HepG2 (cell line): ENCODE measurements at regions not wholly inside any gene's neighbourhood (a gene's known extent, or its start where the extent isn't known, plus 50 kb on each side); places are given as distances from the start of the nearest gene placed in this dataset.

Experiments used
- CTCF ChIP-seq: sonication (generic); formaldehyde crosslinking; IDR thresholded peaks from 2 replicates; pipeline ENCODE4 v1.5.0; 2020; ENCODE audit warnings: mild to moderate bottlenecking, missing genetic modification reagents, moderate library complexity
- EZH2 ChIP-seq: conservative IDR thresholded peaks from 2 replicates; pipeline ENCODE4 v1.6.1; 2012; ENCODE audit warnings: mild to moderate bottlenecking, low read depth, low read length, moderate library complexity
- IKZF1 ChIP-seq: fragments of 450-650 bp; IDR thresholded peaks from 2 replicates; pipeline ENCODE4 v1.7.1; 2016
- JUN ChIP-seq: sonication (generic); formaldehyde crosslinking; IDR thresholded peaks from 2 replicates; pipeline ENCODE4 v1.4.0; 2020; ENCODE audit warnings: mild to moderate bottlenecking, missing genetic modification reagents
- LCORL ChIP-seq, 2 experiments: fragments of 450-650 bp in 1 of 2; sonication (generic) in 1 of 2; formaldehyde crosslinking in 1 of 2; IDR thresholded peaks; 2 replicates each; pipeline versions ENCODE4 v1.5.0 to v1.6.1; 2017 to 2020; ENCODE audit warnings: antibody characterized with exemption in 1 of 2, missing genetic modification reagents in 1 of 2
- MAX ChIP-seq: IDR thresholded peaks from 2 replicates; pipeline ENCODE4 v1.6.1; 2012; ENCODE audit warnings: inconsistent platforms
- PBX3 ChIP-seq: sonication (generic); formaldehyde crosslinking; IDR thresholded peaks from 2 replicates; pipeline ENCODE4 v1.8.1; 2023; ENCODE audit warnings: missing genetic modification reagents, inconsistent platforms, borderline replicate concordance
- PRDM4 ChIP-seq: sonication (generic); formaldehyde crosslinking; IDR thresholded peaks from 2 replicates; pipeline ENCODE4 v1.9.0; 2021; ENCODE audit warnings: missing genetic modification reagents, borderline replicate concordance
- SMARCC2 ChIP-seq: fragments of 450-650 bp; IDR thresholded peaks from 2 replicates; pipeline ENCODE4 v1.6.1; 2017; ENCODE audit warnings: antibody characterized with exemption, mild to moderate bottlenecking
- SP140L ChIP-seq: sonication (generic); formaldehyde crosslinking; IDR thresholded peaks from 2 replicates; pipeline ENCODE4 v1.4.0; 2020; ENCODE audit warnings: missing genetic modification reagents, borderline replicate concordance
- TAF1 ChIP-seq: sonication (generic); formaldehyde crosslinking; IDR thresholded peaks from 2 replicates; pipeline ENCODE4 v1.4.0; 2020; ENCODE audit warnings: missing genetic modification reagents
- ZNF143 ChIP-seq: sonication (generic); formaldehyde crosslinking; IDR thresholded peaks from 2 replicates; pipeline ENCODE4 v1.4.0; 2020; ENCODE audit warnings: missing genetic modification reagents
- ZNF235 ChIP-seq: sonication (generic); formaldehyde crosslinking; IDR thresholded peaks from 2 replicates; pipeline ENCODE4 v1.8.1; 2023; ENCODE audit warnings: mild to moderate bottlenecking, missing genetic modification reagents, borderline replicate concordance

GRCh38 chr18:24613896-24614640 is 153.6 kb downstream of the HRH4 start:
- no peak for TF ChIP-seq CTCF (CRISPR knock-in tag)
- no peak for TF ChIP-seq ZNF143 (CRISPR knock-in tag)
- no peak for TF ChIP-seq PRDM4 (CRISPR knock-in tag)
- no peak for TF ChIP-seq TAF1 (CRISPR knock-in tag)
- no peak for TF ChIP-seq LCORL (IDR thresholded peaks at IDR 0.05)
- TF ChIP-seq LCORL (CRISPR knock-in tag; IDR thresholded peaks at IDR 0.05) = no peak
- no peak for TF ChIP-seq MAX
- TF ChIP-seq SP140L (CRISPR knock-in tag) = no peak
- no peak for TF ChIP-seq SMARCC2
- TF ChIP-seq EZH2 = no peak
- TF ChIP-seq ZNF235 (CRISPR knock-in tag) = no peak
- TF ChIP-seq JUN (CRISPR knock-in tag) = no peak
- TF ChIP-seq PBX3 (CRISPR knock-in tag) = no peak
- no peak for TF ChIP-seq IKZF1
